GM19025 (cell line): ENCODE measurements at regions not wholly inside any gene's neighbourhood (a gene's known extent, or its start where the extent isn't known, plus 50 kb on each side); places are given as distances from the start of the nearest gene placed in this dataset.
"Not testable (repeated sequence)": the region's sequence is repeated elsewhere in the genome, so short reads cannot be mapped to it uniquely, and the experiment has no call there.

Experiments used
- ATAC-seq: cut with Tn5 transposase; IDR thresholded peaks from one replicate; pipeline ENCODE4 v1.9.1; 2021; ENCODE audit warnings: mild to moderate bottlenecking, low read depth, moderate library complexity; ENCODE audit not compliant: unreplicated experiment

DNA sequence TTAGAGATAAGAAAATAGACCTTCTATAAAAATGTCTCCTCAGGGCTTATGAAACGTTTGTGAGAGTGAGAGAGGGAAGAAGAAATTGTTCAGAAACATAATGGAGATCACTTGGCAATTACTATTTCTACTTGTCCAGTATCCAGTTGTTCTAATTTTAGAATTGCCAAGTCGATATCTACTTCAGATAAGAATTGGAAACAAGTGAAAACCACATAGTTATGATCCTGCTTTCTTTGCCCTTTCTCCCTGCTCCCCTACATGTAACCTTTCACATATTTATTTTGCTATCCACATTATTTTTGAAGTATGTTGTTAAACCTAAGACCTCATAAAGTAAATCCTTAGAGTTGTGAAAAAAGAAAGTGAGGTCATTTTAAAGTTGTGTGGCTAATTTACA is 1154.7 kb upstream of the ADGRL2 start:
- no peak for ATAC-seq

DNA sequence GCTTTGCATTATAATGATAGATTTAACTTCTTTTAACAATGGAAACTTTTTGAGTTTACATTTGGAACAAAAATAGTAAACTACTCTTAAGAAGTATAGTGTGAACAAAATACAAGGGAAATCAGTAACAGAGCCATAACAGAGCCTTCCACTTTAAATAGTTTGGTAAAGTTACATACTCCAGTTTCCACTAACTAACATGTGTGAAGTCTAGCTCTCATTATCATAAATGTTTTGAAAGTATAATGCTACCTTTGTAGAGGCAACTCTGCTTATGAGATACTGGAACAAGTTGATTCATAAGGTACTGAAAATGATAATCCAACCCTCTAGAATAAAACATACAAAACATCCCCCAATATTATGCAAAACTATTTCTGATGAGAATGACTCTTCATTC is 1155.1 kb upstream of the ADGRL2 start:
- ATAC-seq = no peak

DNA sequence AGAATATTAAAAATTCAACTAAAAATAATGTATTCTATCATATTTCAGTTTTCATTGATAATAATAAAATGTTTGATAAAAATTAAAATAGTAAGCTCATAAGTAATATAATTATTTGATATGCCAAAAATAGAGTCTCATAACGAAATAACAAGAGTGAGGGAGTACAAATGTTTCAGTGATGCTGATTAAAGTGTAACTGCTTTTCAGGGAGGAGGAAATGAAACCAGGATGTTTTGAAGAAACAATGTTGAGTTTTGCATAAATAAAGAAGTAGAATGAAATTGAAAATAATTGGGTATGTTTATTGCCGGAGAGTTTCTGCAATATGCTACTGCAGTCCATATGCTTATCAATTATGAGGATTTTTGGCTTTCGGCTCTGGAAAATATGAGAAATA is 1159.8 kb upstream of the ADGRL2 start:
- no peak for ATAC-seq

DNA sequence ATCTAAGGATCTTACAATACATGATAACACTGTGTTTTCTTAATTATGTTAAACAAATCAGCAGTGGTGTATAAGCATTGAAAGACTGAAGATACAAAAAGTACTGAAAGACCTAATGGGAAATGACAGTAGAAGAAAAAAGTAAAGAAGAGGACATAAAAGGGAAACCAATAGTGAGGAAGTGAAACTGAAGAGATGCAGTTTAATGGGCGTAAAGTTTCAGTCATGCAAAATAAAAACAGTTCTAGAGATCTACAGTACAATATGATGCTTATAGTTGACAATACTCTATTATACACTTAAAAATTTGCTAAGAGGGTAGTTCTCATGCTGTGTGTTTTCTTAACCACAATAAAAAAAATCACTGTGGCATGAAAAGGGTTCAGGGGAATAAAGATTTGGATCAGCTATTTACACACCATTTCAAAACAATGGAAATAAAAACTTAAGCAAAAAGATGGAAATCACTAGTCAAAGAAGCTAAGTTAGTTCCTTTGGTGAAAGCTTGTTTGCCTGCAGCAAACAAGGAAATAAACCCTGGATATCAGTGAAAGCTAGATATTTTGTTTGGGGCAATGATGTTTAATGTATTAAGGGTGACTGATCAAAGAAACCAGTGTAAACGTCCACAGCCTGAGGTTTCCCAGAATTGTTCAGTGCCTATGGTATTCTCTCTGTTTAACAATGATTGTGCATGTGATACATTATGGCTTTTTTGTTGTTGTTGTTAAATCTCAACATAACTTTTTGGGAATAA is 1160.8 kb upstream of the ADGRL2 start:
- ATAC-seq = peak; percentile 89

DNA sequence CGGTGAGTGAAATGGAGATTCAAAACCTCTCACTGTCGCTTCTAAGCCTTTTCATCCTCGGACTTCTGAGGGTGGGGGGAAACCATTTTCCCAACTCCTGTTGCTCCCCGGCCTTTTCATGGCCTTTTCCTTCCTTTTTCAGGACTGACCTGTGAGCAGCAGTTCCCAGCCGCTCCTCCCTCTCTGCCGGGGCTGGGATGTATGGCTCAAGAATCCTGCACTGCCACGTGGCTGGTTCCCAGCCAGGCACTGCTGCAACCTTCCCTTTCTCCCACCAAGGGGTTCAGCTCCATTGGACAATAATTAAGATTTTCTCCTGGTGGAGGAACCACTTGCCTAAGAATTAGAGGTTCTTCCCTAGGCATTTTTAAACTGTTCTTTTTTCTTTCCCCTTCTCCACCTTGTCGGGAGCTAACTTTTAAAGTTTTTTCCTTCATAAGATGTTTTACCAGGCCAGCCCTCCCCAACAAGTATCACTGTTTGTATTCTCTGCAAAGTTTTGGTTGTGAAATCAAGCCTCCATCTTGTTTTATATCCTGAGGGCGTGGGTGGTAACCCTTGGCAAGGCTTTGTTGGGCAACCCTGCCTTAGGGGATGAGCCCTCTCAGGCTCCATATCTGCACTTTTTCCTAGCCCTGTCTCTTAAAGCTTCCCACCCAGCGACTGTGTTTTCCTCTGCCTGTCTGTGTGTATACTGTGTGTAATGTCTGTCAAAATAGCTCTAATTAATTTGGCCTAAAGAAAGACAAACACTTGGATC is 1166.6 kb upstream of the ADGRL2 start:
- ATAC-seq = no peak

DNA sequence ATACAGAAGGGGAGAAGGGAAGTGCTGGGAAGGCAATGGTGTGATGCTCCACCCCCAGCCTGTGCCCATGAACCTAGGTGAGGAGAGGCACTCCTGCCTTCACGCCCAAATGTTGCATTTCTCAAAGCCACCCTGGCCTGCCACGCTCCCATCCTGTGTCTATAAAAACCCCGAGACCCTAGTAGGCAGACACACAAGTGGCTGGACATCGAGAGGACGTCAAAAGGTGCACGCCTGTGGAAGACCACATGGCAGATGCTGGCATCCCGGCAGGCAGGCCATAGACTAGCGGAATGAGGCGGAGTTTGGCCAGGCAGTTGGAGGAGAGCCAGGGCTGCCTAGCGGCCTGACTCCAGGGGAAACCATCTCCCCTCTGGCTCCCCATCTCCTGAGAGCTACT is 1168.5 kb upstream of the ADGRL2 start:
- no peak for ATAC-seq

DNA sequence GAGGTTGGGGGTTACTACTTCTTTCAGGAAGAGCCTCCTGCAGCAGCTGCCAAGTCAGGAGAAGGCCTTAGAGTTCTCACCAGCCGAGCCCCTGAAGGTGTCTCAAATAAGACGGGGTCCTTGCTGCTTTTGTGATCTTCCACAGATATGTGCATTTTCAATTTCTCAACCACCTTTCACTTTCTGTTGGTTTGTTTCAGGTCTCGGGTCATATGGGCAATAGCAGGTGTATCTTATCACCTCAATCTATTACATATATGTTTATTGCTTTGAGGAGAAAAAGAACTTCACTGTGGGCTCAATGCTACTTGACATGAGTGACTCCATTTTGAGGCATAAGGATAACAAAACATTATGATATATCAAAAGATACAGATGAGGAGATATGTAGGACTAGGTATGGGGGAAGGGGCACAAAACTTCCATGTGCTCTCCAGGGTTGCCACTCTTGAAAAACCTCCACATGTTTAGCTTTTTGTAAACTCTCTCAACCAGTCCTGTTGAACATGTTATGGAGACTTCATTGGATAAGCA is 1171.4 kb upstream of the ADGRL2 start:
- ATAC-seq = no peak

DNA sequence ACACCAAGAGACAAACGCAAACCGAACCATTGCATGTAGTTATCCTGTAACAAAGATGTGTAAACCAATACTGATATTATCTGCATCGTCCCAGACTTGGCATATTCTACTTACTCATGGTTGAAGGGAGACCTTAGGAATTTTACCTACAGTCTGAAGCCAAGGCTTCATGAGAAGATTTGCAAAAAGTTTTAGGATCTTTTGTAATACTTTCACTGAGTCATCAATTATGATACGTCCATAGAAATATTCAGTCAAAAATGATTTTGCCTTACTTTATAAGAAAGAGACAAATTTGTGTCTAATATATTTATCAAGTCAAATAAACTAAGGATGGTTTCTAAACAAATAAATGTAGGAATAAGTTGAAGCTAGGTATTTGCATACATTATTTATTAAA is 1176.1 kb upstream of the ADGRL2 start:
- no peak for ATAC-seq

DNA sequence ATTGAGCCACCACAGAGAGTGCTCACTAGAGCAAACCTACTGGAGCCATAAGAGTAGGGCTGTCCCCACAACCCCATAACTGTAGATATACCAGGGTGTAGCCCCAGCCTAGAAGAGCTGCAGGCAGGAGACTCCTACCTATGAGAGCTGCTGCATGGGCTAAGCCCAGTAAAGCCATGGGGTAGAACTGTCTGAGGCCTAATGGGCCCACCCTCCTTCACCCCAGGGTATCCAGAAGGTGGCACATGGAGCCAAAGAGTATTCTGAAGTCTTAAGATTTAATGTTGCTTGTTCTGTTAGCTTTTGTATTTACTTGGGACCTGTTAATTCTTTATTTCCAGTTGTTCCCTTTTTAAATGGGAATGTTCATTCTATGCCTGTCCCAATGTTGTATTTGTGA is 1193.7 kb upstream of the ADGRL2 start:
- no peak for ATAC-seq

DNA sequence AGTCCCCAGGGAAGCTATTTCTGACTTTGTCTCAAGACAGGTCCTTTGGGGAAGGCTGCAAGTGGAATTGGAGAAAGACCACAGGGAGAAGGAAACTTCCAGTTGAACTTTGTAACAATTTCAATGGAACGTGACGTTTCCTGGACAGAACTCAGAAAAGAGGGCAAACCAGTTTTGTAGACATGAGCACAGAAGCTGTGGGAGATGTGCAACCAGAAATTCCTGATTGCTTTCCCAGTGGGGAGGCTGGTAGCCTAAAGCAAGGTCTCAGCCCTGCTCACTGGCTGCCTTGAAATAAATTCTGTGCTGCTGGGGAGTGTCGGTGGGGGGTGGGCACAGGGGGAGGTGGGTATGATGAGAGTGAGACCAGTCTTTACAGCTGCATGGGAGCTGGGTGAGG is 1206.7 kb upstream of the ADGRL2 start:
- no peak for ATAC-seq

DNA sequence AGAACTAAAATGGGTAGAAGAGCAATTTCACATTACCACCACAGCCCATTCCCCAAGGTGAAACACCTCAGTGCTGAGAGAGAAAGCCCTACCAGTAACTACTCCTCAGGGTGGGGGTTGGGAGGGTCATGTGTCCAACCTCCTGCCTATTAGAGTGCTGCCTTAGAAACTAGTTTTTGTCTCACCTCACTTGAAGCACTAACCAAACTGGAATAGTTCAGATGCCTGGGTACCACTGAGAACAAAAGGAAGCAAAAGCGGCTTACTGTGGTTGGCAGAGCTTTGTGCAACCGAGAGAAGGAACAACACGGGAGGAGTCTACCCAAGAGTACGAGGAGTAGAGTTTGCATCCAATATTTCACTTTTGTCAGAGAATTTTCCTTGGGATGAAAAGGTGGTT is 1207.5 kb upstream of the ADGRL2 start:
- ATAC-seq = no peak

DNA sequence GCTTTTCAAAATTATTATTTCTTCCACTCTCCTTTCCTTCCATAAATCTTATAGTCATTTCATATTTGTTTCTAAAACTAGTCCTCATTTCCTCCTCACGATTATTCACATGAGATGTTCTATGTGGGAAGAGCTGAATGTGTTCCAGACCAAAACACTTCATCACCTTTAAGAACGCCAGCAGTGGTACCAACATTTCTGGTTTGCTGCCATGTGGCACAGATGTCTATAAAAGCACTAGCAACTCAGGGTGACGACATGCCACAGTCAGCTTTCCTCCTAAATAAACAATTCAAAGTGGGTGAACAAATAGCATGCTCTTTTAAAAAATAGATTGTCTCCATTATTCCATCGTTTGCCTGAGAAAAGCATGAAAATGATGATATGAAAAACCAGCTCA is 1217.8 kb upstream of the ADGRL2 start:
- ATAC-seq = no peak

DNA sequence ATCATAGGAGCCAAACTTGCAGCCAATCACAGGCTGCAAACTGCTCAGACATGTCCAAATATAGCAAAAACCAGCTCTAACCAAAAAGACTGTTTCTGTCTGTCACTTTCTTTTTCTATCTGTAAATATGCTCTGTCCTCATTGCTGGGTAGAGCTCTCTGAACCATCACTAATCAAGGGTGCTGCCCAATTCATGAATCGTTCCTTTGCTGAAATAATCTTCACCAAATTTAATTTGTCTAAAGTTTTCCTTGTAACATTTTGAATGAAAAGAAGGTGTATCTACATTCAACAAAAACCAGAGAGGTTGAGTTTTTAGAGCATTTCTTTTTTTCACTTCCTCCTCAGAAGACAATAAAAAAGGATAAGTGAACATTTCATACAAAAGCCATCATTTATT is 1221.7 kb upstream of the ADGRL2 start:
- ATAC-seq = no peak

DNA sequence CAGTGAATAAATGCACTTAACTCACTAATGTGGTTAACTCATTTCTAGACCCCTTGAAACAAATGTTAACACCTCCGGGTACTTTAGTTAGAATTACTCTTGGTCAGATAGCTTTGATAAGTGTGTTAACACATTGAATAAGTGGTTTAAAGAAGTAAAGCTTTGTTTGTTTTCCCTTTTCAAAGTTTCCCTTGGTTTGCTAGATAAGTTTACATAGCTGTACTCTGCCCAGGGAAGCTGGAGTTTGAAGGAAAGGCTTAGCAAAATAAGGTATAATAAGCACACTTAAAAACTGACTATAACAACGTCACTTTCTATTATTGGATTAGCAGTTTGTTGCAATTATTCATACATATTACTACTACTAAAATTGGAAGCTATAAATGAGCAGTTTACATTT is 1233.9 kb upstream of the ADGRL2 start:
- no peak for ATAC-seq

DNA sequence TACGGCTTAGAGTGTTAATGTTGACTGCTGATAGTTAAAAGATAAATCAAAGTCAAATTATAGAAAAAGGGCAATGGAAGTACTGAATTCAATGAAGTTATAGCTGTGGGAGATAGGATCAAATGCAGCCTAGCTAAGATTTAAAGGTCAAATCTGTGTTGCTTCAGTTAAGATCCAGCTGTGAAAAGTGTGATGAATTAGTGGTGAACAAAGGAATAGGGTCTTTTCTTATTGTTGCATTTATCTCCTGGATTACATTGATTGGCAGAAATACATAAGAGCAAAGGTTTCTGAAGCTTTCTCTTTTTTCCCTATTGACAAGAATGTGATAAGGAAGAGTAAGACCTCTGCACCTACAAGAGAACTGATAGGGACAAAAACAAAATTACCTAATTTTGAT is 1234.6 kb upstream of the ADGRL2 start:
- no peak for ATAC-seq

DNA sequence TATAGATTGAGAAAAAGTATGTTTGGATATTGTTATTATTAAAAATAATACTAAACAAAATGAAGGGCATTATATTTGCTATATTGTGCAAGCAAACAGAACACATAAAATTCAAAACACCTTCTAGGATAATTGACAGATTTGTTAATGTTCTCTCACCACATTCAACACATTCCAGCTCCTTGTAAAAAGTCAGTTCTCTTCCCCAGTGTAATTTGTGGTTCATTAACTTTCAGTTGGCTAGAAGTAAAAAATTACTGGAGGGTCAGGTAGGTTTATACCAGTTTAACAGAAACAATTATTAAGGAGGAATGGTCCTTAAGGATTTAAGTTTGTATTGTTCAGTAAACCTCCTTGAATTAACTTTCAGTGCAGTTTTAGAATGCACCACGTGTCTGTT is 1235.3 kb upstream of the ADGRL2 start:
- ATAC-seq = no peak

DNA sequence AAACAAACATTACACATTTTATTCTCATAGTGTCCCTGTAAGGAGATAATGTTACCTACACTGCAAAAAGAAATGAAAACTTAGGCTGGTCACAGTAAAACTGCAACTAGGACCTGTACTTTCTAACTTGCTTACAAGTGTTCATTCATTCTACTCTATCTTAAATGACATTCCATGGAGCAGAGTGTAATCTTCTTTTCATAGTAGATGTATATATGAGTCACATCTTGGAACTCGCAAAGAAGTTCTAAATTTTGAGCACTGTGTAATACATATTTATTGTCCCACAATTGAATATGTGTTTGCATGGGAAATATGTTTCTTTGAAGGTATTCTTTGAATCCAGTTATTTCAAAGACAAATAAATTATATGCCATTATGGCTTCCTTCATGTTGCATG is 1258.5 kb upstream of the ADGRL2 start:
- no peak for ATAC-seq

DNA sequence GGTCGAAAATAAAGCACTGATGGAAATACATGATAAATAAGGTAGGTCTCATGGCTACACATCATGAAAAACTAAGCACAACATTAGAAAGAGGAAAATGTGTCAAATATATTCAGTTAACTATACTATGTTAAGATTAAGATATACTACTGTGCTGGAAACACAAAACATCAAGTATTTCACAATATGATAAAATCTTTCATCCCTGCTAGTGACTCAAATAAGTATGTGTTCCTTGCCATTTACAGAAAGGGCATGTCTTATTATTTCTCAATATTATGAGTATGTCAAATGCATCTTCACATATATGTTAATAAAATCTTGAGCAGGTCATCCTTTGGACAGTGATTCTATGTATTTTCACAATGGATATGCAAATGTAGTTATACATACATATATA is 1260.1 kb upstream of the ADGRL2 start:
- no peak for ATAC-seq

DNA sequence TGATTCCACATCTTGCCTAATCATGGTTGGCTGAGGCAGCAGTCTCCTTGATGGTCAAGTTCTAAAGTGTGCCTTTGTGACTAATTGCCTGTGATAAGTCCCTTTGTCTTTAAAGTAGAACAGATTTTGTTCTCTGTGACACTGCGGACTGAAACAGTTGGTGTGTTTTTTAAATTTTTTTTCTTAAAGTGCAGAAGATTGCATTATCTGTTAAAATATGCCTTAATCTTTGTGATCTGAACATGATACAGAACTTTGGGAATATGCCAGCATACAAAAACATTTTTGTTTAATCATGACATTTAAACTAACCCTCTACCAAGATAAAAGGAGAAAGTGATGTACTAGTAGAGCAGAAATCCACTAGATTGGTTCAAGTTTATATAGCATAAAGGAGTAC is 1260.6 kb upstream of the ADGRL2 start:
- ATAC-seq = no peak

DNA sequence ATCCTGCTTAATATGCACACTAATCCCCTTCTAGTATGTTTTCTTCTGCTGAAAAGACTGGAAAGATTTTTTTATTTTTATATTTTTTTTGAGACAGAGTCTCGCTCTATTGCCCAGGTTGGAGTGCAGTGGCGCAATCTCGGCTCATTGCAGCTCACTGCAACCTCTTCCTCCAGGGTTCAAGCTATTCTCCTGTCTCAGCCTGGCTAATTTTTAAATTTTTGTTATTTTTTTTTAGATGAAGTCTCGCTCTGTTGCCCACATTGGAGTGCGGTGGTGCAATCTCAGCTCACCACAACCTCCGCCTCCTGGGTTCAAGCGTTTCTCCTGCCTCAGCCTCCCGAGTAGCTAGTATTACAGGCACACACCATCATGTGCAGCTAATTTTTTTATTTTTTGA is 1261.4 kb upstream of the ADGRL2 start:
- not testable (repeated sequence) for ATAC-seq

DNA sequence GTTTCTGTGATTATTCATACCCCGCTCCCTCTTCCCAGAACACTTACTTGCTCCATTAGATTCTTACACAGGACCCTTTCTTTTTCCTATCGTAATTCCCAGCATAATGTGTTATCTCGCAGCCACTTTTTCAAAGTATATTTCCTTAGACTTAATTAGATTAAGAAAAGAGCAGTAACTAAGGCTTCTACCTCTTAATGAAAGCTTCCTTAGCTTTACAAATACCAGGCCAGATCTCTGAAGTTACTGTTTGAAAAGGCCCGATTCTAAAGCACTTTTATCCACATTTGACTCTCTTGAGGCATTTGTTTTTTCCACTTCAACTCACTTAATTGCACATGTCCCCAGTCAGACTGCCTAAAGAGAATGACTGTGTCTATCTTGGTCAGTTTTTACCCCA is 1264.3 kb upstream of the ADGRL2 start:
- no peak for ATAC-seq

DNA sequence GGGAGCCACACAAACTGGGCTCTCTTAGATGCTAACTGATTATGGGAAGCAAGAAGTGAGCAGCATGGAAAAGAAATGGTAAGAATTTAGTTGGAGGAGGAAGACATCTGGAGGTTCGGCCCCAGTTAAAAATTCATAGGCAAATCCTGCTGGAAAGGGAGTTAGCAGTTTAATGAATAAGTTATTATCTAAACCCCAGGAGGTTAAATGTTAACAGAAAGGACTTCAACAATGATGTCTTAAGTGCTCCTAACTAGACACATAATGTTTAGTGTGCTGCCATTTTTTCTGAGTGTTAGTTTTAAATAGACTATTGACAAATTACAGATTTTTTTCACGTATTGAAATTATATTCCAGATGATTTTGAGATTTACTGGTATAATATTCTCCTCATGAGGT is 1265.3 kb upstream of the ADGRL2 start:
- ATAC-seq = no peak
